ENCODE measurements at regions not wholly inside any gene's neighbourhood (a gene's known extent, or its start where the extent isn't known, plus 50 kb on each side); places are given as distances from the start of the nearest gene placed in this dataset.
"Not testable (repeated sequence)": the region's sequence is repeated elsewhere in the genome, so short reads cannot be mapped to it uniquely, and the experiment has no call there.

DNA sequence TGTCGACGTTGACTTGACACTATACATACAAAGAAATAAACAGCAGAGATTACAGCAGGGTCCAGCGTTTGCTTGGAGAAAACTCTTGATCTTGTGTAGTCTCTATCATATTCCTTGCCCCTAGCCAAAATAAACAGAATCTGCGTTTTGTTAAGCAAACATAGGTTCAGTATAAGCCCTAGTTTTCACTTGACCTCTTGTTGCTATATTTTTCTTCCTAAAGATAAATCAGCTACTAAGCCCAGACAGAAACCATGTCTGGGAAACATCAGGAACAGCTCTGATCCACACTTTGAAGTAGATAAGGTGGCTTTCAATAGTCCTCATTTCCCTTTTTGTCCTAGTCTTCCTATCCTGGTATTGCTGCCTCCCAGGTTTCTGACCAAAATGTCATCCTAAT lies 328.2 kb upstream of the MAGI2 start:
- TF ChIP-seq, protein P1, sequence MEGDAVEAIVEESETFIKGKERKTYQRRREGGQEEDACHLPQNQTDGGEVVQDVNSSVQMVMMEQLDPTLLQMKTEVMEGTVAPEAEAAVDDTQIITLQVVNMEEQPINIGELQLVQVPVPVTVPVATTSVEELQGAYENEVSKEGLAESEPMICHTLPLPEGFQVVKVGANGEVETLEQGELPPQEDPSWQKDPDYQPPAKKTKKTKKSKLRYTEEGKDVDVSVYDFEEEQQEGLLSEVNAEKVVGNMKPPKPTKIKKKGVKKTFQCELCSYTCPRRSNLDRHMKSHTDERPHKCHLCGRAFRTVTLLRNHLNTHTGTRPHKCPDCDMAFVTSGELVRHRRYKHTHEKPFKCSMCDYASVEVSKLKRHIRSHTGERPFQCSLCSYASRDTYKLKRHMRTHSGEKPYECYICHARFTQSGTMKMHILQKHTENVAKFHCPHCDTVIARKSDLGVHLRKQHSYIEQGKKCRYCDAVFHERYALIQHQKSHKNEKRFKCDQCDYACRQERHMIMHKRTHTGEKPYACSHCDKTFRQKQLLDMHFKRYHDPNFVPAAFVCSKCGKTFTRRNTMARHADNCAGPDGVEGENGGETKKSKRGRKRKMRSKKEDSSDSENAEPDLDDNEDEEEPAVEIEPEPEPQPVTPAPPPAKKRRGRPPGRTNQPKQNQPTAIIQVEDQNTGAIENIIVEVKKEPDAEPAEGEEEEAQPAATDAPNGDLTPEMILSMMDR (IDR thresholded peaks at IDR 0.05; ENCODE audit: extremely low read depth, missing control alignments) = no peak
- no peak for DNase-seq (ENCODE audit: low spot score)

DNA sequence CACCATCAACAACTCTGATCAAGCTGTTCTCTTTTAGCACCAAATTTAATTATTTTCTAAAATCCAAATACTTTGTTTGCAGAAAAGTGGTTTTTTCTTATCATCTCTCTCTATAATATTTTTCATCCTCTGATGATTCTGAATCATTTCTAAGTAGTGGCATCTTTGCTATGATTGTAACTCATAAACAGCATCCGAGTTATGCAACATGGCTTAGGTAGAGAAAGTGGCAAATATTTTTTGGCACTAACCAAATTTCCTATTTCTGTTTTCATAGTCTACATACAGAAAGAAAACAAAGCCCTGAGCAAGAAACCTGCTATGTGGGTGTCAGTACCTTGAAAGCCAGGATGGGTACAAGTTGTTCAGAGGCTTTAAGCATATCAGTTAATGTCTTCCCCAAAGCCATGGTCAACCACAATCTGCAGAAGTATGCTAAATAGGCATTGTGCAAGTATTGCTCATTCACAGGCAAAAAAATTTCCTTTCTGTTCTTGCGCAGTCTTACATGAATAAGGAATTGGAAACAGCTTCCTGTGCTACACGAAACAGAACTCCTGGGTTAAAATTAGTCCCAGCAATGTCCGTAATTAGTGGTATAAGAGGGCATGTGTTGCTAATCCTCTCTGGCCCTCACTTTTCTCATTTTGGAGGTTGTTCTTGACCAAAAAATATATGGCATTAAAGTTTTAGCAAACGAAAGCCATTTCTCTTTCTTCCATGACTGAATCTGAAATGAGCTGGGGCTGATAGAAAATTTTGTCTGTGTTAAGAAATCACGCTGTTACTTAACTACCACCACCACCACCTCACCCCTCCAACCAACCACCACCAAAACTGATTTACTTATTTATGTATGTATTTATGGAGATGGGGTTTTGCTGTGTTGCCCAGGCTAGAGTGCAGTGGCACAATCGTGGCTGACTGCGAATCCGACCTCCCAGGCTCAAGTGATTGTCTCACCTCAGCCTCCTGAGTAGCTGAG lies 325.6 kb upstream of the MAGI2 start:
- DNase-seq (ENCODE audit: low spot score) = no peak
- TF ChIP-seq, protein P1 (IDR thresholded peaks at IDR 0.05; ENCODE audit: extremely low read depth, missing control alignments) = no peak

DNA sequence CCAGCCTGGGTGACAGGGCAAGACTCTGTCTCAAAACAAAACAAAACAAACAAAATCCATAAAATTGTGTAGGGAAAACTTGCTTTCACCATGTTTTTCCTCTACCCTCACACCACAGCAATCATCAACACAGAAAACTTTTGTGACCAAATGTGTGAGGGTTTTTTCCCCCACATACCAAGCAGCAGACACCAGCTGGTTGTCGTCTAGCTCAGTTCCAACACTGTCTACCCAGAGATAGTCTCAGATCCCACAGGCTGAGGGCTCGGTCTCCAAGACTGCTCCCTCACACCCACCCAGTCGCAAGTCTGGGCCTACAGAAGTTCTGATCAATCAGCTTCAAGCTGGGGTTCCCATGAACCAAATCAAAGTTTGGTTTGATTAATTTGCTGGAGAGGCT lies 322.4 kb upstream of the MAGI2 start:
- DNase-seq (ENCODE audit: low spot score) = no peak
- TF ChIP-seq, protein P1 (IDR thresholded peaks at IDR 0.05; ENCODE audit: extremely low read depth, missing control alignments) = no peak

GRCh38 chr7:79774150-79774549 lies 320.7 kb upstream of the MAGI2 start:
- TF ChIP-seq, protein P1 (IDR thresholded peaks at IDR 0.05; ENCODE audit: extremely low read depth, missing control alignments) = no peak
- DNase-seq (ENCODE audit: low spot score) = no peak

DNA sequence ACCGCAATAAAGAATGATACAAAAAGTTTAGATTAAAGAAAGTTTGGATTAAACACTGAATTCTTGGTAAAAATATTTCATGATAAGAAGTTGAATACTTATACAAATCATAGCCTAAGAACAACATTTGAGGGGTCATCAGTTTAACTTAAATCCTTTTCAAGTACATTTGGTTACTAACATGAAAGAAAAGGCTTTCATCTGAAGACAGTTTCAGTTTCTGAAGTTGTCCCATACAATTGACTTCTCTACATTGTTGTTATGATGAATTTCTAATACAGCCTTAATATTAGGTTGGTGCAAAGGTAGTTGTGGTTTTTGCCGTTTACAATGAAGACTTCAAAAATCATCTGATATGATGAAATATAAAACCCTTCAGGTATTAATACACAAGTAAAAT lies 317.5 kb upstream of the MAGI2 start:
- no peak for DNase-seq (ENCODE audit: low spot score)

GRCh38 chr7:79770063-79770462 lies 316.6 kb upstream of the MAGI2 start:
- DNase-seq (ENCODE audit: low spot score) = no peak
- TF ChIP-seq, protein P1 (IDR thresholded peaks at IDR 0.05; ENCODE audit: extremely low read depth, missing control alignments) = no peak

More for the DNA sequence above, 317.5 kb upstream of the MAGI2 start:
- TF ChIP-seq, protein P1 (IDR thresholded peaks at IDR 0.05; ENCODE audit: extremely low read depth, missing control alignments) = no peak

DNA sequence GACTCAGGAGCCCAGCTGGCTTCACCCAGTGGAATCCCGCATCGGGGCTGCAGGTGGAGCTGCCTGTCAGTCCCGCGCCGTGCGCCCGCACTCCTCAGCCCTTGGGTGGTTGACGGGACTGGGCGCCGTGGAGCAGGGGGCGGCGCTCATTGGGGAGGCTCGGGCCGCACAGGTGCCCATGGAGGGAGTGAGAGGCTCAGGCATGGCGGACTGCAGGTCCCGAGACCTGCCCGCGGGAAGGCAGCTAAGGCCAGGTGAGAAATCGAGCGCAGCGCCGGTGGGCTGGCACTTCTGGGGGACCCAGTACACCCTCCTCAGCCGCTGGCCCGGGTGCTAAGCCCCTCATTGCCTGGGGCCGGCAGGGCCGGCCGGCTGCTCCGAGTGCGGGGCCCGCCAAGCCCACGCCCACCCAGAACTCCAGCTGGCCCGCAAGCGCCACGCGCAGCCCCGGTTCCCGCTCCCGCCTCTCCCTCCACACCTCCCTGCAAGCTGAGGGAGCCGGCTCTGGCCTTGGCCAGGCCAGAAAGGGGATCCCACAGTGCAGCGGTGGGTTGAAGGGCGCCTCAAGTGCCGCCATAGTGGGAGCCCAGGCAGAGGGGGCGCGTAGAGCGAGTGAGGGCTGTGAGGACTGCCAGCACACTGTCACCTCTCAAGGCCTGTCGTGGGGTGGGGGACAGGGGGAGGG lies 314.6 kb upstream of the MAGI2 start:
- not testable (repeated sequence) for DNase-seq (ENCODE audit: low spot score)

- DNase-seq (ENCODE audit: low spot score) = not testable (repeated sequence)
These were observed 313.7 kb upstream of the MAGI2 start for GRCh38 chr7:79767192-79767591.

Measured in GM20000 (cell line).